ENCODE measurements at regions not wholly inside any gene's neighbourhood (a gene's known extent, or its start where the extent isn't known, plus 50 kb on each side); places are given as distances from the start of the nearest gene placed in this dataset.

DNA sequence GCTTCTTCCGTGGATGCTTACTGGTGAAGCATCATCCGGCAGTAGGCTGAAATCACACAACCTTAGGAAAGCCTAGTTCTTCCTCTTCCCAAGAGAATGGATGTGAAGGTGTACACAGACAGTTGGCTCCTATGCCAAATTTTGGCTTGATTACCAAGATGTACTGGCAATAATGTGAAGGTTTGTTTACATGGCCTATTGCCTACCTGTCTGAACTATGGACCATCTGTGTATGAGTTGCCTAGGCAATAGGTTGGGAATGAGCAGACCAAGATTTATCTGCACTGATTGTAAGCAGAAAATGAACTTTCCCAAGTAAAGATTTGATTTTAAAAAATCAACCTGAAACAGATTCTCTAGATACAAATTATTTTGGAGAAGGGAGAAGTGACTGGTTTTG lies 325.9 kb upstream of the SORCS1 start:
- TF ChIP-seq EP300 (IDR thresholded peaks at IDR 0.05) (no peak), POLR2A (IDR thresholded peaks at IDR 0.05) (no peak)
- TF ChIP-seq, protein P1, sequence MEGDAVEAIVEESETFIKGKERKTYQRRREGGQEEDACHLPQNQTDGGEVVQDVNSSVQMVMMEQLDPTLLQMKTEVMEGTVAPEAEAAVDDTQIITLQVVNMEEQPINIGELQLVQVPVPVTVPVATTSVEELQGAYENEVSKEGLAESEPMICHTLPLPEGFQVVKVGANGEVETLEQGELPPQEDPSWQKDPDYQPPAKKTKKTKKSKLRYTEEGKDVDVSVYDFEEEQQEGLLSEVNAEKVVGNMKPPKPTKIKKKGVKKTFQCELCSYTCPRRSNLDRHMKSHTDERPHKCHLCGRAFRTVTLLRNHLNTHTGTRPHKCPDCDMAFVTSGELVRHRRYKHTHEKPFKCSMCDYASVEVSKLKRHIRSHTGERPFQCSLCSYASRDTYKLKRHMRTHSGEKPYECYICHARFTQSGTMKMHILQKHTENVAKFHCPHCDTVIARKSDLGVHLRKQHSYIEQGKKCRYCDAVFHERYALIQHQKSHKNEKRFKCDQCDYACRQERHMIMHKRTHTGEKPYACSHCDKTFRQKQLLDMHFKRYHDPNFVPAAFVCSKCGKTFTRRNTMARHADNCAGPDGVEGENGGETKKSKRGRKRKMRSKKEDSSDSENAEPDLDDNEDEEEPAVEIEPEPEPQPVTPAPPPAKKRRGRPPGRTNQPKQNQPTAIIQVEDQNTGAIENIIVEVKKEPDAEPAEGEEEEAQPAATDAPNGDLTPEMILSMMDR (IDR thresholded peaks at IDR 0.05): no peak
- DNase-seq (ENCODE audit: low spot score in 2 of 2): no peak
- Histone ChIP-seq H3K4me1 (no peaks in the 10 kb centered on the region), H3K27ac (no peak overlapping the region), H3K9me3 (no peaks in the 10 kb centered on the region), H3K4me3 (no peak overlapping the region), H3K36me3 (no peaks in the 10 kb centered on the region), H3K27me3 (no peaks in the 10 kb centered on the region)
- 74 to 98% methylated on average over 2 of the region's 2 CpGs for WGBS, 2 donors

DNA sequence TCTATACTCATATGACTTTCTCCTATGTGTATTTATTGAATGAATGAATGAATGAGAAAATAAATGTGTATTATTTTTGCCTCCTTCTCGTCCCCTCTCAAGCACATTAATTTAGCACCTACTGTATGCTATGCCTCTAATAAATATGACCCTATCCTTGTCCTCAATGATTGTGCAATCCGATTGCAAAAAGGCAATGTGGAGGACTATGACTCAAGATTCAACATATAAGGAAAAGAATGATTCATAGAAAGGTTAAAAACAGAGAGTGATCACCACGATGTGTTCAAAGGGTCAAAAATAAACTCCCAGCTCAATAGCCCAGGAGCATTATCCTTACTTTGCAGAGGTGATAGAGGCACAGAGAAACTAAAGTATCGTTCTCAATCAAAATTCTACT lies 322.8 kb upstream of the SORCS1 start:
- DNase-seq (ENCODE audit: low spot score in 2 of 2): no peak
- Histone ChIP-seq H3K4me3 (no peak overlapping the region), H3K4me1 (no peaks in the 10 kb centered on the region), H3K27me3 (no peaks in the 10 kb centered on the region), H3K36me3 (no peaks in the 10 kb centered on the region), H3K9me3 (no peaks in the 10 kb centered on the region), H3K27ac (no peak overlapping the region)
- 72 to 83% methylated on average over 4 of the region's 4 CpGs for WGBS, 2 donors
- TF ChIP-seq, protein P1 (IDR thresholded peaks at IDR 0.05): no peak
- TF ChIP-seq EP300 (IDR thresholded peaks at IDR 0.05): no peak
- TF ChIP-seq POLR2A (IDR thresholded peaks at IDR 0.05): no peak

DNA sequence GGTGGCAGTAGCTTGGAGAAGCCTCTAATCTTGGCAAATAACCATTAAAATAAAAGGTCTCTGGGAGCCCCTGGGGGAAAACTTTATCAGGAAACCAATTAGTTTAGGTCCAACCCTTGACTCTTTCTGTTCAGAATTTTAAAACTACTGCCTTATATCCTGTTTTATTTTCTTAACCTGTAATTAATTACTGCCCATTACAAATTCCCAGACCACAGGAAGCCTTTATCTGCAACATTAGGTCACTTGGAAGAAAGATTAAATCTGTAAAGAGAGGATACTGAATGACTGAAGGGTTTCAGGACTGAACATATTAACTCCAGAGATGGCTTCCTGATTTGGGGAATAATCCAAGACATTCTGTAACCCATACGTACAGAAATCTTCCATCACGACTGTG lies 320.5 kb upstream of the SORCS1 start:
- Histone ChIP-seq H3K27me3 (no peaks in the 10 kb centered on the region), H3K4me1 (no peaks in the 10 kb centered on the region), H3K4me3 (no peak overlapping the region), H3K27ac (no peak overlapping the region), H3K36me3 (no peaks in the 10 kb centered on the region), H3K9me3 (no peaks in the 10 kb centered on the region)
- DNase-seq (ENCODE audit: low spot score in 2 of 2): no peak
- TF ChIP-seq, protein P1 (IDR thresholded peaks at IDR 0.05): no peak
- TF ChIP-seq POLR2A (IDR thresholded peaks at IDR 0.05) (no peak), EP300 (IDR thresholded peaks at IDR 0.05) (no peak)
- 50 to 77% methylated on average over 2 of the region's 2 CpGs for WGBS, 2 donors

- Histone ChIP-seq H3K4me3 (no peak overlapping the region), H3K27ac (no peak overlapping the region), H3K27me3 (no peaks in the 10 kb centered on the region), H3K9me3 (no peaks in the 10 kb centered on the region), H3K4me1 (no peaks in the 10 kb centered on the region), H3K36me3 (no peaks in the 10 kb centered on the region)
- no peak for DNase-seq (ENCODE audit: low spot score in 2 of 2)
- no peak for TF ChIP-seq POLR2A (IDR thresholded peaks at IDR 0.05)
- TF ChIP-seq EP300 (IDR thresholded peaks at IDR 0.05): no peak
- TF ChIP-seq, protein P1 (IDR thresholded peaks at IDR 0.05): no peak
- 58 to 80% methylated on average over 7 of the region's 7 CpGs for WGBS, 2 donors
These were observed 317.4 kb upstream of the SORCS1 start for GRCh38 chr10:107481881-107482280.

DNA sequence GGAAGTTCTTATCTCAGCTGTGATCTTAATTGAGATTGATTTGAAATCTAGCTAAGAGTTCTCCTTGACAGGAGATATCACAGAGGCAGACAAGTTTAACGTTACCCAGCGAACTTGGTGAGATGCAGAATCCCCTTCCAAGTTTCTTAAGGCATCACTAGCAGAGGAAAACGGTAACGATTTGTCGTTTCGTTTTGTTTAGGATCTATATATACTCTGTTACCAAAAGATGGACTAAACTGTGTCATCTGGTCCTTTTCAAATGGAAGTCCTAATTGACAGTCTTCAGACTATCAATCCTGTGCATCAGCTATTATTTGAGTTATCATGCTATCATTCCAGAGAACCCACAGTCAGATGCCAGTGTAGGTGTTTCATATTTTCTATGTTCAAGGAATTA lies 316.7 kb upstream of the SORCS1 start:
- DNase-seq (ENCODE audit: low spot score in 2 of 2): no peak
- Histone ChIP-seq H3K36me3 (no peaks in the 10 kb centered on the region), H3K4me1 (no peaks in the 10 kb centered on the region), H3K9me3 (no peaks in the 10 kb centered on the region), H3K27ac (no peak overlapping the region), H3K4me3 (no peak overlapping the region), H3K27me3 (no peaks in the 10 kb centered on the region)
- TF ChIP-seq POLR2A (IDR thresholded peaks at IDR 0.05) (no peak), EP300 (IDR thresholded peaks at IDR 0.05) (no peak)
- TF ChIP-seq, protein P1 (IDR thresholded peaks at IDR 0.05): no peak
- WGBS, 2 donors: 84 to 88% methylated on average over 6 of the region's 6 CpGs

All from tibial nerve (tissue), 4 donors.